SH-SY5Y (cell line): ENCODE measurements at regions not wholly inside any gene's neighbourhood (a gene's known extent, or its start where the extent isn't known, plus 50 kb on each side); places are given as distances from the start of the nearest gene placed in this dataset.

Experiments
- GATA2 ChIP-seq: IDR thresholded peaks from 2 replicates; pipeline ENCODE4 v1.6.1; 2011; ENCODE audit warnings: mild to moderate bottlenecking, low read depth, low read length
- GATA3 ChIP-seq: IDR thresholded peaks from 2 replicates; pipeline ENCODE4 v1.6.1; 2011; ENCODE audit warnings: low read depth, mild to moderate bottlenecking, low read length, moderate library complexity

GRCh38 chr9:2481216-2481615 lies 140.4 kb upstream of the VLDLR start:
- no peak for TF ChIP-seq GATA3
- no peak for TF ChIP-seq GATA2

- TF ChIP-seq GATA2 = no peak
- no peak for TF ChIP-seq GATA3
Observed at GRCh38 chr9:2486988-2487387, 134.6 kb upstream of the VLDLR start.

GRCh38 chr9:2489838-2490314 lies 131.7 kb upstream of the VLDLR start:
- peak; percentile 56; the same call in 1 of the 2 replicates for TF ChIP-seq GATA3
- TF ChIP-seq GATA2 = no peak

GRCh38 chr9:2492161-2492560 lies 129.4 kb upstream of the VLDLR start:
- TF ChIP-seq GATA3 = no peak
- no peak for TF ChIP-seq GATA2

- TF ChIP-seq GATA3 (no peak), GATA2 (no peak)
Observed at GRCh38 chr9:2493109-2493508, 128.5 kb upstream of the VLDLR start.

GRCh38 chr9:2493529-2493928 lies 128.1 kb upstream of the VLDLR start:
- TF ChIP-seq GATA3 (no peak), GATA2 (no peak)

- no peak for TF ChIP-seq GATA2
Observed at GRCh38 chr9:2494562-2494961, 127.0 kb upstream of the VLDLR start.

- no peak for TF ChIP-seq GATA3
- TF ChIP-seq GATA2 = no peak
Observed at GRCh38 chr9:2495221-2496005, 126.2 kb upstream of the VLDLR start.

- TF ChIP-seq GATA2 (no peak), GATA3 (no peak)
Observed at GRCh38 chr9:2496169-2496568, 125.4 kb upstream of the VLDLR start.

GRCh38 chr9:2496934-2497333 lies 124.7 kb upstream of the VLDLR start:
- TF ChIP-seq GATA3 = no peak
- TF ChIP-seq GATA2 = no peak

- TF ChIP-seq GATA2 (no peak), GATA3 (no peak)
Observed at GRCh38 chr9:2497666-2498400, 123.8 kb upstream of the VLDLR start.

GRCh38 chr9:2502210-2502609 lies 119.4 kb upstream of the VLDLR start:
- no peak for TF ChIP-seq GATA2
- no peak for TF ChIP-seq GATA3

- no peak for TF ChIP-seq GATA2
- TF ChIP-seq GATA3 = no peak
Observed at GRCh38 chr9:2502760-2503159, 118.8 kb upstream of the VLDLR start.

GRCh38 chr9:2506321-2506720 lies 115.3 kb upstream of the VLDLR start:
- TF ChIP-seq GATA2 = peak; percentile 92
- peak; percentile 81 for TF ChIP-seq GATA3

GRCh38 chr9:2523591-2523990 lies 98.0 kb upstream of the VLDLR start:
- TF ChIP-seq GATA2 (no peak), GATA3 (no peak)
